Renal cortical epithelial cell (primary cell): ENCODE measurements at regions not wholly inside any gene's neighbourhood (a gene's known extent, or its start where the extent isn't known, plus 50 kb on each side); places are given as distances from the start of the nearest gene placed in this dataset.
"Not testable (repeated sequence)": the region's sequence is repeated elsewhere in the genome, so short reads cannot be mapped to it uniquely, and the experiment has no call there.

ENCODE experiments used
- DNase-seq: peaks from one replicate; pipeline ENCODE4 v3.0.0-alpha.2; 2011; ENCODE audit warnings: low read depth

DNA sequence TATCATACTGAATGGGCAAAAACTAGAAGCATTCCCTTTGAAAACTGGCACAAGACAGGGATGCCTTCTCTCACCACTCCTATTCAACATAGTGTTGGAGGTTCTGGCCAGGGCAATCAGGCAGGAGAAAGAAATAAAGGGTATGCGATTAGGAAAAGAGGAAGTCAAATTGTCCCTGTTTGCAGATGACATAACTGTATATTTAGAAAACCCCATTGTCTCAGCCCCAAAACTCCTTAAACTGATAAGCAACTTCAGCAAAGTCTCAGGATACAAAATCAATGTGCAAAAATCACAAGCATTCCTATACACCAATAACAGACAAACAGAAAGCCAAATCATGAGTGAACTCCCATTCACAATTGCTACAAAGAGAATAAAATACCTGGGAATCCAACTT, 52.5 kb upstream of the CCDC71L start:
- DNase-seq: not testable (repeated sequence)

- not testable (repeated sequence) for DNase-seq
Observed at GRCh38 chr7:106714590-106715442, 53.9 kb upstream of the CCDC71L start.

DNA sequence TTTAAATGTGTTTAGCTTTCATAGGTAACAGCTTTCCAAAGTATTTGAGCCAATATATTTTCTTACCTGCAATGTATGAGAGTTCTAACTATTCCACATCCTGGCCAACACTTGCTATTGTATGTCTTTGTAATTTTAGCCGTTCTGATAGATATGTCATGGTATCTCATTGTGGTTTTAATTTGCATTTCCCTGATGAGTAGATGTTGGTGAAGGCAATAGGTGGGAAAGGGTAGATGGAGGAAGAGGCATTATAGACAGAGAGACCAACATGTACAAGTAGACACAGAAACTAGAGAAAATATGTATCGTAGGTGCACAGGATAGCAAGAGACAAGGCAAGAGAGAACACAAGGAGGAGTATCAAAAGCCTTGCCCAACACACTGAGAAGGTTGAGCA, 54.8 kb upstream of the CCDC71L start:
- DNase-seq: no peak

GRCh38 chr7:106717254-106717954, 56.4 kb upstream of the CCDC71L start:
- DNase-seq: peak; percentile 29

GRCh38 chr7:106717955-106718871, 57.3 kb upstream of the CCDC71L start:
- DNase-seq: peak; percentile 97

DNA sequence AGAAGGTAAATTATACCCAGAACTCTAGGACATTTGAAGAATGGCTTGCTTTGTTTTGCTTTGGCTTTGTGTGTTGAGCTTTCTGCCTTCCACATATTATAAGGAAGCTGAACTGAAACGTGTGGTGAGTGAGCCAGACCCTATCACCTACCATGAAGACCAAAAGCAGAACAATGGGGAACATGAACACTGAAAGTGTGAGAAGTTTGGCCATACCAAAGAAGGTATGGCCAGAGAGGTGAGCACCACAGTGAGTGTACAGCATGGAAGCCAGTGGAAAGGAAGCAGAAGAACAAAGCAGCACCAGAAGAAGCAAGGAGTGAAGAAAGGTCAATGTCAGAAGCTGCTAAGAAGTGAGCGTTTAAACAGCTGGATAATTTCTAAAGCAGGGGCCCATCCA, 59.7 kb upstream of the CCDC71L start:
- no peak for DNase-seq

DNA sequence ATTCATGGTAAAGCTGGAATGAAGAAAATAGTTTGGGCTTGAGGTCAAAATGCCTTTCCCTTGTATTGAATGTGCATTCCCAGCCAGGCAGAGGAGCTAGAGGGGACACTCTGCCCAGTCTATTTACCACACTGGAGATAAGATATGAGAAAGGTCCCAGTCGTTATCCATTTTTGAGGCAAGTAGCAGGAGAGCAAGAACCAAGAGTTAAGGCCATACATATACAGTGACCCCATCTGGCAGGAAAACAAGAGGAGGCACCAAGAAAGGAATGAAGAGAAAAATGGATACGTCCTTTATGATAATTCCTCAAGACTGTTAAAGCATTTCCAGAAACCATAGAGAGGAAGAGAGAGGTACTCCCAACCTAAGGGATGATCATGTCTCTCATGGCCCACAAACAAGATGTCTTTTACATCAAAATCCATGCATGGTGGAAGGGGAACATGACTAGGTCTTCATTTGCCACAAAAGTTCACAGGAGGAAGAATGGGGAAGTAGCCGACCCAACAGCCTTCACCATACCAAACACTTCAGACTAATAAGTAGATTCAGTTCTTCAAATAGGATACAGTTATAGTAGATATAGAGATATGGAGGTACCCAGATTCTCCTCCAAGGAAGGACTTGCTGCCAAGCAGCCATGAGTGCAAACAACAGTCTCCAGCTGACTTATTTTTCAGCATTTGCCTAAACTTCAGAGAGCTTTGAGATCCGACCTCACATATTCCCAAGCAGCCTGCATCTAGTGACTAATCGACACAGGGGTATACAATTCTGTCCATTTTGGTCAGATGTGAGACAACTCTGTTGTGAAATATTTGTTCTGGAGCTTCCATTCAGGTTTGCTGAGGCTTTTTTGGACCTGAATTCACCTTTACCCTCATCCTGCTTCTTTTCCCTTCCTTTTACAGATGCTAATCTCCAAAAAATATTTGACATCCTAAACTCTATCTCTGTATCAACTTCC, 61.1 kb upstream of the CCDC71L start:
- no peak for DNase-seq

DNA sequence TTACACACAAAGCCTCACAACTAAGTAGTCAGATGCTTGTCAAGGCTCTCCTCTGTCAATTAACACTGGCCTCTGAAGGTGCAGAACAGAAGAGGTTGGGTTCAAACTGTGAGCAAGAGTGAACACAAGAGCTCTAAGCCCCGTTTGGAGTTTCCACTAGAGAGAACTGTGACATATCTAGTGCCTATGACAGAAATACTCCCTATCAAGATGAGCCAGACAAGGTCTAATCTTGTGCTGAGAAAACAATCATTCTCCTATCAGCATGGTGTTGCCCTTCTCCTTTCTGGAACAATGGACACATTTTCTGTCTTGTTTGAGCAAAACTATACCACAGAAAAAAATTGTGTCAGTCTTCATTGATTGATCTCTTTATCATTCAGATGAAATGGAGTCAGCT, 62.4 kb upstream of the CCDC71L start:
- DNase-seq: no peak

DNA sequence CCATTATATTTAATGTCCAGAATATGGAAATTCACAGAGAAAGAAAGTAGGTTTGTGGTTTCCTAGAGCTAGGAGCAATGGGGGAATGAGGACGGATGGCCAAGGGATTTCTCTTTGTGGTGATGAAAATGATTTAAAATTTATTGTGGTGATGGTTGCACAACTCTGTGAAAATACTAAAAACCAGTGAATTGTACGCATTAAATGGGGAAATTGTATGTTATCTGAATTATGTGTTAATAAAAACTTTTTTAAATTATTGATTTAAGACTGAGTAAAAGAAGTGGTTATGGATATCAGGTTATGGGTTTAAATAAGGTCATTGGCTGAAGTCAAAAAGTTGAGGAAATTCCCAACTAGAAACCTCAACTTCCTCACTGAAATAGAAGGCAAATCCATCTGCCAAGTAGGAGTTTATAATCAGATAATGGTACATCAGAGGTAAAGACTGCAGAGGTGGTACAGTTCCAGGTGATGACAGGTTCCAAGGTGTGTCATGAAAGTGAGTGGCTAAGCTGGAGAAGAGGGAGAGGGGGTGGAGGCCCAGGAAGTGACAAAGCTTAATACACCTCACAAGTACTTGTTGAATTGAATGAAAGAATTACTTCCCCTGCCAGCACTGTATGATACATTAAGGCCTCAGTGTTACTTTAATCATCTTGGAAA, 68.9 kb upstream of the CCDC71L start:
- no peak for DNase-seq

- DNase-seq: no peak
Observed at GRCh38 chr7:106731187-106731586, 70.2 kb upstream of the CCDC71L start.

GRCh38 chr7:106731646-106732444, 70.9 kb upstream of the CCDC71L start:
- no peak for DNase-seq

DNA sequence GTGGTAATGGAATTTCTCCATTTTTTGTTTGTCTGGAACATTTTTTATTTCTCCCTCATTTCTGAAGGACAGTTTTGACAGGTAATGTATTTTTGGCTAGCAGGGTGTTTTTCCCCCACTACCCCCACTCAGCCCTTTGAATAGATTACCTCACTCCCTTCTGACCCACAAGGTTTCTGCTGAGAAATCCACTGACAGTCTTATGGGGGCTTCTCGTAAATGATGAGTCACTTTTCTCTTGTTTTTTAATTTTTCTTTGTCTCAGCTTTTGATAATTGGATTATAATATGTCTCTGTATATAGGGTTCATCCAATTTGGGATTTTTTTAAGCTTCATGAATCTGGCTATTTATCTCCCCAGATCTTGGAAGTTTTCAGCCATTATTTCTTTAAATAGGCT, 74.7 kb upstream of the CCDC71L start:
- DNase-seq: no peak

- no peak for DNase-seq
Observed at GRCh38 chr7:106736123-106736507, 75.2 kb upstream of the CCDC71L start.

DNA sequence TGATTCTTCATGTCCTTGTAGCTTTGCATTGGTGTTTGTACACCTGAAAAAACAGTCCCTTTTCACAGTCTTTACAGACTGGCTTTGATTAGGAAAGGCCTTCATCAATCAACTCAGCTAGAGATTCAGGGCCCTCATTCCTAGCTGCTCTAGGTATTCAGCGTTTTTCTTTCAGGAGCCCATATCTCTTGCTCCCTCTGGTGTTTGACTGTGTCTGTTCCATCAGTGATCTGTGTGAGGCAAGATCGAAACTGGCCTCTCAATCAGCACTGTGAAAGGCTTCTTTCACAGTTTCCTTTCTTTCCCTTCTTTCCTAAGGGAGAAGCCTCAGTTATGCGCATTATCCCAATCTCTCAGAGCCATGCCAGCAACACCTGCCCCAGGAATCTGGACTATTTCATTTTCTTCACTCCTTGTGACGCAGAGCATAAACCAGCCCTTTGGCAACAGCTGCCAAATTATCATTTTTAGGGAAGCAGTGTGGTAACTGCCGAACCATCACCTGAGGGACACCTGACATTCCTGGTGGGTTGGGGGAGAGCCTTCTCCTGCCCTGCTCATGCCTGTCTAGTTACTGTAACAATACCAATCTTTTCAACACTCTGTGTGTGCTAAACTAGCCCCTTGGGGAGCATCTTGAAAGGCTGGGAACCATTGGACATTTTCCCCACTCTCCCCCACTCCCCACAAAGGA, 75.7 kb upstream of the CCDC71L start:
- peak; percentile 81 for DNase-seq

- peak; percentile 73 for DNase-seq
Observed at GRCh38 chr7:106737202-106737562, 76.2 kb upstream of the CCDC71L start.

DNA sequence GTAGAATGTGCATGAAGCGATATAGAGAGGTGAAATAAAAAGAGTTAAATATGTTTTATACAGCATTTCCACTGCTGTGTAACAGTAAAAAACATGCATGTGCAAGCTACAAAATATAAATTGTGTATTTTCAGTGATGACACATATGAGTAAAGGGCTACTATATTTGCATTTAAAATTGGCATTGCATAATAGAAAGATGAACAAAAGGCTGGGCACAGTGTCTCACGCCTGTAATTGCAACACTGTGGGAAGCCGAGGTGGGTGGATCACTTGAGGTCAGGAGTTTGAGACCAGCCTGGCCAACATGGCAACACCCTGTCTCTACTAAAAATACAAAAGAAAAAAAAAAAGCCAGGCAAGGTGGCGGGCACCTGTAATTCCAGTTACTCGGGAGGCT, 79.8 kb upstream of the CCDC71L start:
- no peak for DNase-seq

GRCh38 chr7:106744563-106745091, 83.7 kb upstream of the CCDC71L start:
- DNase-seq: no peak

- not testable (repeated sequence) for DNase-seq
Observed at GRCh38 chr7:106747301-106747700, 86.3 kb upstream of the CCDC71L start.

DNA sequence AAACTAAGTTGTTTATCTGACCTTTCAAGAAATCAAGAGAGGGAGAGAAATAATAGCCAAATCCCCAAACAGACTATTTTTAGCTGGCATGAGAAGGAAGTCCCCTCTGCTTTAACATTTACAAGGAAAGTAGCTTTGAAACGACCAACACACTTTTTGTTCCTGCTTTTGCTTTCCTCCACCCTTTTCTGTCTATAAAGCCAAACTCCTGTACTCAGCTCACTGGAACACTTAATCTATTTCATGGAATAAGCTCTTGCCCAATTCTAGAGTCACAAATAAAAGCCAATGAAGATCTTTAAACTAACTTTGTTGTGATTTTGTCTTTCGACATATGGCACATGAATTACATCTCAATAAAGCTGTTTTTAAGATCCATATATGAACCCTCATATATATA, 86.8 kb upstream of the CCDC71L start:
- DNase-seq: no peak
